ENCODE measurements at regions not wholly inside any gene's neighbourhood (a gene's known extent, or its start where the extent isn't known, plus 50 kb on each side); places are given as distances from the start of the nearest gene placed in this dataset.
"Not testable (repeated sequence)": the region's sequence is repeated elsewhere in the genome, so short reads cannot be mapped to it uniquely, and the experiment has no call there.

DNA sequence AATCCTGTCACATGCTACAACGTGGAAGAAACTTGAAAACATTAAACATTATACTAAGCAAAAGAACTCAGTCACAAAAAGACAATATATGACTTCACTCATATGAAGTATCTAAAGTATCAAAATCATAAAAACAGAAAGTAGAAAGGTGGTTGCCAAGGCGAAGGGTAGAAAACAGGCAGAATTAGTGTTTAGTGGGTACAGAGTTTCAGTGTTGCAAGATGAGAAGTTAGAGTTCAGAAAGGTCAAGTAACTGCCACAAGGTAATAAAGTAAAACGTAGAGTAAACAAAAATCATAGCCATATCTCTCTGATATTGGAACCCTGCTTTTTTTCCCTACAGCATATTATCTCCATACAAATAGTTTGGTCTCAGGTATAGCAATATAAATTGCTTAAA lies 223.8 kb upstream of the FSCB start:
- DNase-seq (ENCODE audit: low spot score in 2 of 2): no peak
- Histone ChIP-seq H3K9me3 (no peaks in the 10 kb centered on the region), H3K4me1 (no peaks in the 10 kb centered on the region), H3K27me3 (ENCODE audit: low read depth) (no peaks in the 10 kb centered on the region), H3K4me3 (no peak overlapping the region), H3K36me3 (replicated peaks) (no peaks in the 10 kb centered on the region)
- in situ Hi-C loops (cut with MboI; ENCODE audit: low sequenced_read_pairs): no loop called here

DNA sequence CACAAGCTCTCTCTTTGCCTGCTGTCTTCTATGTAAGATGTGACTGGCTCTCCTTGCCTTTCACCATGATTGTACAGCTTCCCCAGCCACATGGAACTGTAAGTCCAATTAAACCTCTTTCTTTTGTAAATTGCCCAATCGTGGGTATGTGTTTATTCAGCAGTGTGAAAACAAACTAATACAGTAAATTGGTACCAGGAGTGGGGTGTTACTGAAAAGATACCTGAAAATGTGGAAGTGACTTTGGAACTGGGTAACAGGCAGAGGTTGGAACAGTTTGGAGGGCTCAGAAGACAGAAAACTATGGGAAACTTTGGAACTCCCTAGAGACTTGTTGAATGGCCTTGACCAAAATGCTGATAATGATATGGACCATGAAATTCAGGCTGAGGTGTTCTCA lies 214.3 kb upstream of the FSCB start:
- H3K36me3 ChIP-seq (replicated peaks); H3K9me3 ChIP-seq; H3K4me1 ChIP-seq; in situ Hi-C loops (cut with MboI; ENCODE audit: low sequenced_read_pairs); DNase-seq (ENCODE audit: low spot score in 2 of 2); H3K4me3 ChIP-seq; H3K27me3 ChIP-seq (ENCODE audit: low read depth): not testable (repeated sequence)

DNA sequence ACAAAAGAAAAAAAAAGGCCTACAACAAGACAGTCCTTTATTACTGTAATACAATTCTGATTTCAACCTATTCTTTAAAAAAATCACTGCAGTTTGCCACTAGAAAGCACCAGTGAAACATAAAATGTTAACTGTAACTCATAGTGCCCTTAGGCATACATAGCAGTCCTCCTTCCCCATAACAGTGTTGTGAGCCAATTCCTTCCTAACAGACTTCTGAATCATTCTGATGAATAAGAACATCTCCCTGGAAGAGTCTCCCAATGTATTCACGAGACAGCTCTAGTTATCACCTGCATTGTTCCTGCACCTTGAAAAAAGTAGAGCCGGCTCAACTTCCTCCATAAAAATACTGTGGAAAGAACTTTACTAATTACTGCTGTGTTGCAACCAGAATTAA lies 213.6 kb upstream of the FSCB start:
- Histone ChIP-seq H3K27me3 (ENCODE audit: low read depth) (no peaks in the 10 kb centered on the region), H3K36me3 (replicated peaks) (no peaks in the 10 kb centered on the region), H3K4me3 (no peak overlapping the region), H3K4me1 (no peaks in the 10 kb centered on the region), H3K9me3 (peaks cover 10% of the 10 kb centered on the region)
- DNase-seq (ENCODE audit: low spot score in 2 of 2): no peak
- in situ Hi-C loops (cut with MboI; ENCODE audit: low sequenced_read_pairs): no loop called here

DNA sequence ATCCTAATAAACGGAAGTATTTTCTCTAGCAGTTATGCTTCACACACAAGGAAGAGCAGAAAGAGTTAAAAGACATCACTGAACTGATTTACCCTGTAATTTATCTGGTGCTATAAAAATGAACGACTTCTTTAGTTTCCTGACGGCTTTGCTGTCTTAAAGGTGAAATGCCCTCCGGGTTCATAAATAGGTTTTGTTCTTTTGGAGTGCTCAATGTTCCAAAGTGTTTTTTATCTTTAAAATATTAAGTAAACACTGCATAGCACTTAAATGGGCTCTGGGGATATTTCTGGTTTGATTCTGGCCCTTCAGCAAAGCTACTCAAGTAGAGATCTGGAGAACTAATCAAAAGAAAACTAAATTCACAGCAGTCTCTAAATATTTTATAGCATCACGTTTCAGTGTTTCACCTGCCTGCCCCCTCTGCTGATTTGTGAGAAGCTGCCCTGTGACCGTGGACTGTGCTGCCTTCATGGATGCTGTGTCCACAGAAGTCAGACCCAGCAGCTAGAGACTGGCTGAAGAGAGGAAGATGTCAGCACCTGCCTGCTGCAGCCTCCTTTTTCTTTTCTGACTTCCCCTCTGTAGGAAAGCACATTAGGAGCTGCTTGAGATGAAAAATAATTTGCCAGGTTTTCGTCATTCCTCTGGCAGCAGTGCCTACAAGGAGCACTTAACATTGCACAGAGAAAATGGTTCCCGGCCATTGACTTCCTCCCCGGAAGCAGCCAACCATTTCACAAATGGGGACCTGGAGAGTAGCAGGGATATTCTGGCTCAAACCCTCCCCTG lies 205.1 kb upstream of the FSCB start:
- Histone ChIP-seq H3K9me3 (no peaks in the 10 kb centered on the region), H3K4me1 (peaks cover 5% of the 10 kb centered on the region; the same call in 1 of the 2 replicates), H3K36me3 (replicated peaks) (no peaks in the 10 kb centered on the region), H3K4me3 (no peak overlapping the region), H3K27me3 (ENCODE audit: low read depth) (no peaks in the 10 kb centered on the region)
- in situ Hi-C loops (cut with MboI; ENCODE audit: low sequenced_read_pairs): no loop called here
- DNase-seq (ENCODE audit: low spot score in 2 of 2): no peak

DNA sequence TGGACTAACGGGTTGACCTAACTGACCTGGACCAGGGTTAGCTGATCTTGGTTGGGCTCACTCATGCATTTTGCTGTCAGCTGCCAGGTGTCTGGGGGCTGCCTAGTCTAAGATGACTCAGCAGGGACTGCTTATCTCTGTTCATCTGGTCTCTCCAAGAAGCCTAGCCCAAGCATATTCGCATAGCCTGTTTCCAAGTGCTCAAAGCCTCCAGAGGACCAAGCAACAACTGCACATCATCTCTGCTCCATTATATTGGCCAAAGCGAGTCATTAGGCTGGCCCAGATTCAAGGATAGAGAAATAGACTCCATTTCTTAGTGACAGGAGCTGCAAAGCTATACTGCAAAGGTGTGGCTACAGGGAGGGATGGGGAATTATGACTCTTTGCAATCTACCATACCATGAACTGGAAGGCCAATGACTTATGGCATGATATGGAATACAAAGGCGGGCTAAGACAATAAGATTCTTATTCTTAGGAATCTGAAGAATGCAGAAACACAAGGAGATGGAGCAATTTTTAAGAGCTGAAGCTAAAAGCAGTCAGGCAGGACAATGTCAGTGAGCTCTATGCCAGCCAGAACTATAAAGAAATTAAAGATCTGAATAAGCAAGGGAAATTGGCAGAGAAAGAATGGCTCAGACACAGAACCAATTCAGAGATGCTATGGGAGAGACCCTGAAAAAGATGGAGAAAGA lies 194.6 kb upstream of the FSCB start:
- DNase-seq (ENCODE audit: low spot score in 2 of 2): no peak
- no peaks in the 10 kb centered on the region for H3K36me3 ChIP-seq (replicated peaks)
- in situ Hi-C loops (cut with MboI; ENCODE audit: low sequenced_read_pairs): no loop called here
- no peak overlapping the region for H3K4me3 ChIP-seq
- no peaks in the 10 kb centered on the region for H3K9me3 ChIP-seq
- no peaks in the 10 kb centered on the region for H3K4me1 ChIP-seq
- H3K27me3 ChIP-seq (ENCODE audit: low read depth): no peaks in the 10 kb centered on the region

DNA sequence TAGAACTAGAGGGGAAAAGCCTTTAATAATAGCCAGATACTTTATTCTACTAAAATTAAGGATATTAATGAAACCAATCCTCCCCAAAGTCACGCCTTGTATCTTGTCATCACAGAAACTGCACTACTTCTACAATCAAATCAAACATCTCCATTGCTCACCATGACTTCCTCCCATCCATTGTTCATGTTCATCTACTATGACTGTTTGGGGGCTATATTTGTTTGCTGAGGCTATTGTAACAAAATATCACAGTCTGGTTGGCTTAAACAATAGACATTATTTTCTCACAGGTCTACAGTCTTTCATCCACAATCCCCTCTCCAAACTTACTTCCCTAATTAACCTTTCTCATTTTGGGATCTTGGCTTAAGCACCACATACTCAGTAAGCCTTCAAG lies 193.6 kb upstream of the FSCB start:
- in situ Hi-C loops (cut with MboI; ENCODE audit: low sequenced_read_pairs): no loop called here
- H3K27me3 ChIP-seq (ENCODE audit: low read depth): no peaks in the 10 kb centered on the region
- no peaks in the 10 kb centered on the region for H3K4me1 ChIP-seq
- no peaks in the 10 kb centered on the region for H3K36me3 ChIP-seq (replicated peaks)
- DNase-seq (ENCODE audit: low spot score in 2 of 2): no peak
- H3K9me3 ChIP-seq: no peaks in the 10 kb centered on the region
- H3K4me3 ChIP-seq: no peak overlapping the region

DNA sequence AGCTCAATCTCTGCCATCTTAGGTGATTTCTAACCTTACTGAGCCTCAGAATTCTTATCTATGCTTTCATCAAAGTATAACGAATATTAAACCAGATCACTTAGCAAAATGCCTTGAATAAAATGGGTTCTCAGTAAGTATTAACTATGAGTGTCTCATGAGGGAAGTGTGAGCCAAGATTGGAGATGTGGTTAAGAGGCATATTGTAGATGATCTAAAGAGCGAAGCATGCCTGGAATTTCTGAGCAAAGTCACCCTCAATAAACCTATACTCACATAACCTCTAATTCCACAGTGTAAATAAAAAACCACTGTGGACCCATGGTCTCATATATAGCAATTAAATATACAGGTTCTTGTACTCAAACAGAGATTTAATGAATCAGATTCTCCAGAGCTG lies 193.1 kb upstream of the FSCB start:
- Histone ChIP-seq H3K4me3 (no peak overlapping the region), H3K9me3 (no peaks in the 10 kb centered on the region), H3K36me3 (replicated peaks) (no peaks in the 10 kb centered on the region), H3K27me3 (ENCODE audit: low read depth) (no peaks in the 10 kb centered on the region), H3K4me1 (no peaks in the 10 kb centered on the region)
- in situ Hi-C loops (cut with MboI; ENCODE audit: low sequenced_read_pairs): no loop called here
- no peak for DNase-seq (ENCODE audit: low spot score in 2 of 2)

DNA sequence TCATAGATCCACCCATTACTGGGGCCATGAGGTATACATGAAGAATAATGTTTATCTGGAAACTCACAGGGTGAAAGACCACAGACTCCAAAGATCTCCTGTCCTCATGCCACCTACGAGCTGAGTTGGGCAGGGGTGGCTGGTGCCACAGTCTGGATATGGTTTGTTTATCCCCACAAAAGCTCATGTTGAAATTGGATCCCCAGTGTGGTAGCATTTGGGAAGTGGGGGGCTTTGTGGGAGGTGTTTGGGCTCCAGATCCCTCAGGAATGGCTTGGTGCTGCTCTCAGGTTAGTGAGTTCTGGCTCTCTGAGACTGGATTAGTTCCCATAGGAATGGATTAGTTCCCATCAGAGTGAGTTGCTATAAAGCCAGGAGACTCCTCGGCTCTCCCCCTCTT lies 192.3 kb upstream of the FSCB start:
- DNase-seq (ENCODE audit: low spot score in 2 of 2): no peak
- in situ Hi-C loops (cut with MboI; ENCODE audit: low sequenced_read_pairs): no loop called here
- Histone ChIP-seq H3K27me3 (ENCODE audit: low read depth) (no peaks in the 10 kb centered on the region), H3K9me3 (no peaks in the 10 kb centered on the region), H3K4me1 (no peaks in the 10 kb centered on the region), H3K4me3 (no peak overlapping the region), H3K36me3 (replicated peaks) (no peaks in the 10 kb centered on the region)

DNA sequence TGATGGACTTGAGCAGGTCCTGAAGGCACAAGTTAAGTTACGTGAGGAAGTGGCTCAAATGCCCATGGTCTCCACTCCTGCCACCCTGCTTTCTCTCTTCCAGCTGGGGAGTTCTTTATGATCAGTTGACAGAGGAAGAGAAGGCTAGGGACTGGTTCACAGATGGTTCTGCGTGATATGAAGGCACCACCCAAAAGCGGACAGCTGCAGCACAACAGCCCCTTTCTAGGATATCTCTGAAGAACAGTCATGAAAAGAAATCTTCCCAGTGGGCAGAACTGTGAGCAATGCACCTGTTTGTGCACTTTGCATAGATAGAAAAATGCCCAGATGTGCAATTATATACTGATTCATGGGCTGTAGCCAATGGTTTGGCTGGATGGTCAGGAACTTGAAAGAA lies 162.4 kb upstream of the FSCB start:
- Histone ChIP-seq H3K9me3 (no peaks in the 10 kb centered on the region), H3K36me3 (replicated peaks) (no peaks in the 10 kb centered on the region), H3K4me3 (no peak overlapping the region), H3K27me3 (ENCODE audit: low read depth) (no peaks in the 10 kb centered on the region), H3K4me1 (peaks cover under 1% of the 10 kb centered on the region)
- DNase-seq (ENCODE audit: low spot score in 2 of 2): no peak
- in situ Hi-C loops (cut with MboI; ENCODE audit: low sequenced_read_pairs): no loop called here

DNA sequence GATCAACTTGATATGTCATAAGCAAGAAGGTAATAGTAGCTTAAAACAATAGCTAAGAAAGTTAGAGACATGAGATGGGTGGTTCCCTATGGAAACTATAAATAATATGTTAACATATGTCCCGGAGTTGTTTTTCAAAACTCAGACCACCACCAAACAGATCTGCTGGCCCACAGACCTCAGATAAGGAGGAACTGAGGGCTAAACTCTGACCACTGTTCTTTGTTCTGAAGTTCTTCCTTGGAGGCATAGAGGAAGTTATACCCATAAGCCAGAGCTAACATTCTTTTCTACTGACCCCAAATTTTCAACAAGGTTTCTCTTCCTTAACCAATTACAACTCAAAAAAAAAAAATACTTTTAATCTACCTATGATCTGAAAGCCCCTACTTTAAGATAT lies 156.1 kb upstream of the FSCB start:
- in situ Hi-C loops (cut with MboI; ENCODE audit: low sequenced_read_pairs): no loop called here

DNA sequence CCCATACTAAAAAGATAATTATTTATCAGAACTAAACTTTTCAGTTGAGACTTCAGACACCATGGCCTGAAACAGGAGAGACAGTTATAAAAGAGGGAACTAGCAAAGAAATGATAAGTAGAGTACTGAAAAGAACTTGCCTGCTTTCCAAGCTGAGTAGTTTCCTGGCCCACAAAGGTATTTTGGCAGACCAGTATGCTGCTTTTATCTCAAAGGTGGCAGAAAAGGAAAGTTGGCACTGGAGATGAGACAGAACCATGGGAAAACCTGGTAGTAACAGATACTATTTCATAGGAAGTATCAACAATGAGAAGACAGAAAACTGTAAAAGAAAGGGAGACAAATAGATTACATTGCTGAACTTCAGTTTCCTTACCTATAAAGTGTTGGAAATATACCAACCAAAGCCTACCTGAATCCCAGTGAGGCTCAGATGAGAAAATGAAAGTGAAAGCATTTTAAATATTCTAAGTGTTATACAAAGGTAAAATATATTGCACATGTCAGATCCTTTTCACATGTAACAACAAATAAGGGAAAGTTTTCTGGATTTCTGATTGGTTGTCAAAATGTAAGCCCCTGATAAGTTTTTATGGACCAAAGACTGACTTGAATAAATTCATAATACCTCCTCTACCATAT lies 155.3 kb upstream of the FSCB start:
- H3K4me3 ChIP-seq: no peak overlapping the region
- H3K4me1 ChIP-seq: peaks cover 8% of the 10 kb centered on the region
- DNase-seq (ENCODE audit: low spot score in 2 of 2): no peak
- in situ Hi-C loops (cut with MboI; ENCODE audit: low sequenced_read_pairs): no loop called here
- no peaks in the 10 kb centered on the region for H3K36me3 ChIP-seq (replicated peaks)
- H3K27me3 ChIP-seq (ENCODE audit: low read depth): no peaks in the 10 kb centered on the region
- no peaks in the 10 kb centered on the region for H3K9me3 ChIP-seq

More for the DNA sequence above, 156.1 kb upstream of the FSCB start:
- H3K4me1 ChIP-seq: peaks cover 8% of the 10 kb centered on the region
- no peaks in the 10 kb centered on the region for H3K36me3 ChIP-seq (replicated peaks)
- no peaks in the 10 kb centered on the region for H3K9me3 ChIP-seq
- H3K4me3 ChIP-seq: no peak overlapping the region
- no peak for DNase-seq (ENCODE audit: low spot score in 2 of 2)
- H3K27me3 ChIP-seq (ENCODE audit: low read depth): no peaks in the 10 kb centered on the region

DNA sequence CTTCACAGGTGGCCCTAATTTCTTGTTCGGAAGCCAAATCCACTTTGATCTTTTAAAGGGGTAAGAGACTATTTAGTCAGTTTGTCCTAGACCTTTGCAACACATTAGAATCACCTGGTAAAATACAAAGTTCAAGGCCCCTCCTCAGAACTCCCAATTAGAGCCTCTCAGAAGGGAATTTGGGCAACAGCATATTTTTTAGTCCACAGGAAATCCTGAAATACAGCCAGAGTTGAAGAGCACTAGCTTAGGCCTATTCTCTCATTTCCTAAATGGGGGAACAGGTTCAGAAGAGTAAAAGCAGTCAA lies 151.3 kb upstream of the FSCB start:
- Histone ChIP-seq H3K27me3 (ENCODE audit: low read depth) (no peaks in the 10 kb centered on the region), H3K9me3 (no peaks in the 10 kb centered on the region), H3K4me1 (no peaks in the 10 kb centered on the region), H3K4me3 (no peak overlapping the region), H3K36me3 (replicated peaks) (no peaks in the 10 kb centered on the region)
- no peak for DNase-seq (ENCODE audit: low spot score in 2 of 2)
- in situ Hi-C loops (cut with MboI; ENCODE audit: low sequenced_read_pairs): no loop called here

DNA sequence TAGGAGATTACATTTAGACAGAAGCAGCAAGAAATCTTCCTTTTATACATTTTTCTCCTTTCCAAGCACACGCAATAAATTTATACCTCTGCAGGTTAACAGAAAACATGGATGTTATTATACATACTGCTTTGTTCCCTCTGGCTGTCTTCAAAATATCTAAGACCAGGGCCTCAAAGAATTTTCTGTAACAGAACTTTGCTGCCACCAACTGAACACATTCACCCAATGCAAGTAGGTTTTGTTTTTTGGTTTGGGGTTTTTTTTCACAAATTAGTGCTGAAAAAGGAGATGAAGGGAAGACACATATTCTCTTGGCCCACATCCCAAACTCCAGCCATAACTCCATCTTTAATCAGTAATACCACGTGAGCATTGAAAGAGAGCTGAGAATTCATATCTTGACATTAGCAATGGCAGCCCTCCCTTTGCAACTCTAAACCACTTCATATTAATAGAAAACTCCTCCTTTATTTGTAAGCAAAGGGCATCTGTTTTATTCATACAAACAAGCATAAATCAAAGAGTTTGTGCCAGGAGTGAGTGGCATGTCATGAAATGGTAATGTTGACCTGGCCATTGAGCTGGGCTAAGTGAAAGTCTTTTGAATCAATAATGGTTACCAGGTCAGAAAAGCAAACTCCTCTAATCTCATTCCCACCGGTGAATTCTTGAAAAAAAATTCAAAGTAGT lies 150.8 kb upstream of the FSCB start:
- DNase-seq (ENCODE audit: low spot score in 2 of 2): peak; percentile 15 to 65
- Histone ChIP-seq H3K9me3 (no peaks in the 10 kb centered on the region), H3K4me3 (no peak overlapping the region), H3K36me3 (replicated peaks) (no peaks in the 10 kb centered on the region), H3K27me3 (ENCODE audit: low read depth) (no peaks in the 10 kb centered on the region), H3K4me1 (no peaks in the 10 kb centered on the region)
- in situ Hi-C loops (cut with MboI; ENCODE audit: low sequenced_read_pairs): no loop called here

DNA sequence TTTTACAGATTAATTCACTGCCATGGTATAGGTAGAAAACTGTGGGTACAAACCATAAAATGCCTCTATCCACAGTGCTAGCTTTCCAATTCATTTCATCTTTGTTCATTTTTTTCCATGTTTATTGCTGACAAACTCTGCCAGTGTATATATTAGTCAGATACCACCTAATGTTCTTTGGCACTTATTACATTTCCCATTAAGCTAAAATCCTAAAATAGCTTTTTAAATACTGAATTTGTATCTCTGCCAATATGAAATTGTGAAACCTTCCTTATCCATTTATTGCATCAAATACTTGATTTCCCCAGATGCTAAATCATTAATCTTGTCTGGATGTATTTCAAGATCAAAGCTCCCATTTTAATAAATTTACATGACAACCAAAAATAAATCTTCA lies 150.1 kb upstream of the FSCB start:
- DNase-seq (ENCODE audit: low spot score in 2 of 2): no peak
- H3K4me1 ChIP-seq: no peaks in the 10 kb centered on the region
- in situ Hi-C loops (cut with MboI; ENCODE audit: low sequenced_read_pairs): no loop called here
- H3K27me3 ChIP-seq (ENCODE audit: low read depth): no peaks in the 10 kb centered on the region
- H3K9me3 ChIP-seq: no peaks in the 10 kb centered on the region
- no peaks in the 10 kb centered on the region for H3K36me3 ChIP-seq (replicated peaks)
- no peak overlapping the region for H3K4me3 ChIP-seq
